ENCODE measurements at regions not wholly inside any gene's neighbourhood (a gene's known extent, or its start where the extent isn't known, plus 50 kb on each side); places are given as distances from the start of the nearest gene placed in this dataset.

GRCh38 chr7:130931423-130931822 lies 197.4 kb upstream of the KLF14 start:
- DNase-seq = no peak

GRCh38 chr7:130932088-130932487 lies 198.1 kb upstream of the KLF14 start:
- DNase-seq = no peak

- no peak for DNase-seq
Measured at GRCh38 chr7:130932667-130933432, 198.8 kb upstream of the KLF14 start.

- no peak for DNase-seq
Measured at GRCh38 chr7:130933919-130934318, 199.9 kb upstream of the KLF14 start.

GRCh38 chr7:130935564-130936157 lies 201.7 kb upstream of the KLF14 start:
- no peak for DNase-seq

- DNase-seq = no peak
Measured at GRCh38 chr7:130936202-130936931, 202.4 kb upstream of the KLF14 start.

GRCh38 chr7:130937016-130937415 lies 203.0 kb upstream of the KLF14 start:
- DNase-seq = no peak

- no peak for DNase-seq
Measured at GRCh38 chr7:130937830-130938229, 203.8 kb upstream of the KLF14 start.

- no peak for DNase-seq
Measured at GRCh38 chr7:130938661-130939060, 204.7 kb upstream of the KLF14 start.

- no peak for DNase-seq
Measured at GRCh38 chr7:130939321-130940095, 205.5 kb upstream of the KLF14 start.

GRCh38 chr7:130940326-130940725 lies 206.3 kb upstream of the KLF14 start:
- no peak for DNase-seq

- no peak for DNase-seq
Measured at GRCh38 chr7:130940907-130941306, 206.9 kb upstream of the KLF14 start.

GRCh38 chr7:130941322-130942210 lies 207.6 kb upstream of the KLF14 start:
- DNase-seq = no peak

GRCh38 chr7:130942211-130942964 lies 208.4 kb upstream of the KLF14 start:
- DNase-seq = no peak

- DNase-seq = no peak
Measured at GRCh38 chr7:130943336-130943901, 209.4 kb upstream of the KLF14 start.

- no peak for DNase-seq
Measured at GRCh38 chr7:130943981-130944380, 210.0 kb upstream of the KLF14 start.

- DNase-seq = no peak
Measured at GRCh38 chr7:130944997-130945396, 211.0 kb upstream of the KLF14 start.

GRCh38 chr7:130945411-130945811 lies 211.4 kb upstream of the KLF14 start:
- no peak for DNase-seq

GRCh38 chr7:130946114-130946513 lies 212.1 kb upstream of the KLF14 start:
- no peak for DNase-seq

GRCh38 chr7:130947792-130948580 lies 214.0 kb upstream of the KLF14 start:
- DNase-seq = no peak

Measured in SIG-M5 (cell line).